PC-9 (cell line): ENCODE measurements at regions not wholly inside any gene's neighbourhood (a gene's known extent, or its start where the extent isn't known, plus 50 kb on each side); places are given as distances from the start of the nearest gene placed in this dataset.

ENCODE experiments used
- BruUV-seq: library from RNA; stranded (reverse); fragments of 400-500 nt; replicated peaks from 2 replicates; lab custom pipeline; 2021; lab: Mats Ljungman, UMichigan
- CTCF ChIA-PET: fragments of 300-600 bp; sonication (Branson Sonifier 250); formaldehyde crosslinking; loops from one replicate; lab custom pipeline; 2022; ENCODE audit warnings: antibody characterized with exemption; lab: Charles Lee
- POLR2A ChIA-PET: fragments of 300-600 bp; sonication (Branson Sonifier 250); formaldehyde crosslinking; loops from one replicate; lab custom pipeline; 2022; ENCODE audit warnings: antibody characterized with exemption; ENCODE audit not compliant: unreplicated experiment; lab: Charles Lee
- DNase-seq, 2 experiments: peaks; one replicate each; pipeline versions ENCODE4 v3.0.0 to v3.0.0-alpha.2; 2015 to 2022; ENCODE audit warnings: mixed read lengths in 1 of 2
- H2AFZ ChIP-seq: fragments of 200-600 bp; sonication (generic); 2 replicates; pipeline ENCODE4 v1.8.1; 2017; ENCODE audit warnings: antibody characterized with exemption
- H3F3A ChIP-seq: fragments of 200-600 bp; sonication (generic); 2 replicates; pipeline ENCODE4 v1.8.1; 2017; ENCODE audit warnings: antibody characterized with exemption, mild to moderate bottlenecking, low read depth; ENCODE audit not compliant: insufficient read depth
- H3K27ac ChIP-seq: fragments of 200-600 bp; sonication (generic); 2 replicates; pipeline ENCODE4 v1.6.1; 2016; ENCODE audit warnings: mixed run types
- H3K27me3 ChIP-seq: fragments of 200-600 bp; sonication (generic); 2 replicates; pipeline ENCODE4 v1.6.1; 2016; ENCODE audit warnings: low read depth, mixed run types; ENCODE audit not compliant: insufficient read depth
- H3K36me3 ChIP-seq: fragments of 200-600 bp; sonication (generic); 2 replicates; pipeline ENCODE4 v1.6.1; 2016; ENCODE audit warnings: low read depth, mixed run types
- H3K4me1 ChIP-seq: fragments of 200-600 bp; sonication (generic); replicated peaks from 2 replicates; pipeline ENCODE4 v1.6.1; 2016; ENCODE audit warnings: mixed run types; ENCODE audit not compliant: insufficient read depth
- H3K4me2 ChIP-seq: fragments of 200-600 bp; sonication (generic); 2 replicates; pipeline ENCODE4 v1.6.1; 2017; ENCODE audit warnings: mixed run types
- H3K4me3 ChIP-seq: fragments of 200-600 bp; sonication (generic); 2 replicates; pipeline ENCODE4 v1.6.1; 2016; ENCODE audit warnings: mixed run types
- H3K79me2 ChIP-seq: fragments of 200-600 bp; sonication (generic); 2 replicates; pipeline ENCODE4 v1.6.1; 2017; ENCODE audit warnings: low read depth, mixed run types
- H3K9me2 ChIP-seq: fragments of 200-600 bp; sonication (generic); 2 replicates; pipeline ENCODE4 v1.8.1; 2017; ENCODE audit warnings: mild to moderate bottlenecking; ENCODE audit not compliant: insufficient read depth
- H3K9me3 ChIP-seq: fragments of 200-600 bp; sonication (generic); 2 replicates; pipeline ENCODE4 v1.8.1; 2016; ENCODE audit warnings: low read depth; ENCODE audit not compliant: insufficient read depth
- H4K20me1 ChIP-seq: fragments of 200-600 bp; sonication (generic); 2 replicates; pipeline ENCODE4 v1.8.1; 2017; ENCODE audit not compliant: insufficient read depth
- CTCF ChIP-seq: fragments of 200-600 bp; sonication (generic); conservative IDR thresholded peaks from 2 replicates; pipeline ENCODE4 v1.6.1; 2017; ENCODE audit warnings: mixed run types, antibody characterized with exemption, mild to moderate bottlenecking, moderate library complexity
- EZH2 ChIP-seq: fragments of 200-600 bp; sonication (generic); IDR thresholded peaks from 2 replicates; pipeline ENCODE4 v1.8.0; 2017; ENCODE audit warnings: antibody characterized with exemption, low read depth
- intact Hi-C: fragments of 100-400 bp; cut with micrococcal nuclease; formaldehyde crosslinking; loops from one replicate; pipeline ENCODE4 v1.10.0; 2022; ENCODE audit not compliant: unreplicated experiment

GRCh38 chr3:80215191-80215590, 447.4 kb upstream of the ROBO1 start:
- Histone ChIP-seq H3K36me3 (no peaks in the 10 kb centered on the region), H3K27ac (no peak overlapping the region), H3F3A (no peaks in the 10 kb centered on the region), H3K79me2 (no peaks in the 10 kb centered on the region), H3K9me3 (no peaks in the 10 kb centered on the region), H4K20me1 (no peaks in the 10 kb centered on the region), H3K9me2 (no peaks in the 10 kb centered on the region), H3K4me2 (no peak overlapping the region), H3K27me3 (no peaks in the 10 kb centered on the region), H3K4me3 (no peak overlapping the region), H2AFZ (no peak overlapping the region), H3K4me1 (no peaks in the 10 kb centered on the region)
- intact Hi-C loops, result no loop called here
- no TSS peak for BruUV-seq
- TF ChIP-seq CTCF, result no peak
- TF ChIP-seq EZH2, result no peak
- POLR2A ChIA-PET, result interaction anchor here (0.6 kb wide), 1 partner anchor 12 kb away, joined by 3 read pairs; no protein-coding TSS in a partner anchor
- DNase-seq, result no peak
- CTCF ChIA-PET, result no interaction called here

- H3K36me3 ChIP-seq, result no peaks in the 10 kb centered on the region
- no peaks in the 10 kb centered on the region for H3K79me2 ChIP-seq
- no peaks in the 10 kb centered on the region for H3K9me2 ChIP-seq
- H3K9me3 ChIP-seq, result no peaks in the 10 kb centered on the region; the same call in 1 of the 2 replicates
- no peaks in the 10 kb centered on the region for H4K20me1 ChIP-seq
- H2AFZ ChIP-seq, result no peak overlapping the region
- H3F3A ChIP-seq, result no peaks in the 10 kb centered on the region
- no peak for DNase-seq
- TF ChIP-seq EZH2 (no peak), CTCF (no peak)
- CTCF ChIA-PET, result no interaction called here
- POLR2A ChIA-PET, result no interaction called here
- no TSS peak for BruUV-seq
- no peaks in the 10 kb centered on the region for H3K4me1 ChIP-seq
- H3K27me3 ChIP-seq, result no peaks in the 10 kb centered on the region
- no peak overlapping the region for H3K4me3 ChIP-seq
- intact Hi-C loops, result no loop called here
- H3K4me2 ChIP-seq, result no peak overlapping the region
- no peak overlapping the region for H3K27ac ChIP-seq
These were observed 445.3 kb upstream of the ROBO1 start for GRCh38 chr3:80213086-80213485.

GRCh38 chr3:80192936-80193335, 425.1 kb upstream of the ROBO1 start:
- peaks cover 17% of the 10 kb centered on the region for H3K4me1 ChIP-seq
- H2AFZ ChIP-seq, result 0 out of 2 replicates have a peak overlapping the region, but pooled peaks have one; percentile 39
- H3K9me2 ChIP-seq, result no peaks in the 10 kb centered on the region
- BruUV-seq, result no TSS peak
- no peak for TF ChIP-seq EZH2
- TF ChIP-seq CTCF, result no peak
- peak overlapping the region; percentile 23 for H3K4me2 ChIP-seq
- intact Hi-C loops, result no loop called here
- ChIA-PET CTCF (no interaction called here), POLR2A (interaction anchor here (0.7 kb wide), 1 partner anchor 93 kb away, joined by 3 read pairs; no protein-coding TSS in a partner anchor)
- H3K9me3 ChIP-seq, result no peaks in the 10 kb centered on the region; the same call in 1 of the 2 replicates
- no peak overlapping the region for H3K4me3 ChIP-seq
- H3K79me2 ChIP-seq, result no peaks in the 10 kb centered on the region
- H3F3A ChIP-seq, result no peaks in the 10 kb centered on the region
- no peaks in the 10 kb centered on the region for H3K27me3 ChIP-seq
- H3K36me3 ChIP-seq, result no peaks in the 10 kb centered on the region
- H3K27ac ChIP-seq, result no peak overlapping the region
- peak; percentile 2 to 76 for DNase-seq
- no peaks in the 10 kb centered on the region for H4K20me1 ChIP-seq
